ENCODE measurements at regions not wholly inside any gene's neighbourhood (a gene's known extent, or its start where the extent isn't known, plus 50 kb on each side); places are given as distances from the start of the nearest gene placed in this dataset.

DNA sequence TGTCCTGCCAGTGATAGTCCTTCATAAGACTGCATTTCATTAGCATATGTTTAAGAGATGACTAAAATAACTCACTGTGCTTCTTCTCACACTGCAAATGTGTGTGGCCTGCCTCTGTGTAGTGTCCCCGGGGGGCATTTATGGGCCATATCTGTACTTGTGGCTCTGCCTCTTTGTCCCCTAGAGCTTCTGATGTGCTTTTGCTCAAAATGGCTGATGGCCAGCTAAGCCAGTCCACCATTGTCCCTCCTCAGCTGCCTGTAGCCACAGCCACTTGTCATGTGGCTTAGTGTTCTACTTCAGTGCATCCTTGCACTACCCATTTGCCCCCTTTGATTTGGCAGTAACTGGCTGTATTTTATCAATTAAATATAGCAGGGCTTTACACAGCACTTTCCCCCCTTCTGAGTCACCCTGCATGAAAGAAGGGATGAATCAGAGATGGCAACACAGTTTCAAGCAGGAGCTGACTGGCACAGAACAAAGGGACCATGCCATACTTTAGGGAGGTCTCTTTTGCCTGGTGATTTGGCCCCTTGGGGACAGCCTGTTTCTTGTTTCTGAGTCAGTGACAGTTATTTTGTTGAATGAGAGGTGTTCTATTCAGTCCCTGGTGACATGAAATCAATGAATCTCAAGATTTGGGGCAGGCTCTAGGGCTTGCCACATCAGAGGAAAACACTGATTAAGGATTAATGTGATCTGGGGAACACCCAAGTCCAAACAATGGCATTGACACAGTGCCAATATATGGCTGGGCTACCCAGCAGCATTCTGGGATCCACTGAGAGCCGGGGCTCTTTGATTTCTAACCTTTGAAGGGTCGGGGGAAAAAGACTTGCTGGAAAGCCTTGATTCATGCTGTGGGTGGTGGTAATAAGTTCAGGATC is 245.5 kb downstream of the SMARCA2 start:
- Histone ChIP-seq H3K4me1 (ENCODE audit: control insufficient read depth, extremely low read depth, insufficient read depth, low read length) (no peaks in the 10 kb centered on the region), H3K9me1 (replicated peaks; ENCODE audit: control insufficient read depth, extremely low read depth, insufficient read depth, low read length) (no peaks in the 10 kb centered on the region), H3K9ac (replicated peaks; ENCODE audit: extremely low read depth, insufficient read depth, low read length) (no peak overlapping the region), H3K27me3 (ENCODE audit: control insufficient read depth in 2 of 2, insufficient read depth in 2 of 2, low read length in 2 of 2) (no peaks in the 10 kb centered on the region), H3K36me3 (ENCODE audit: control insufficient read depth in 2 of 2, extremely low read depth in 1 of 2, insufficient read depth in 2 of 2, low read length in 2 of 2) (no peaks in the 10 kb centered on the region), H3K79me2 (ENCODE audit: control insufficient read depth, insufficient read depth, low read length) (no peaks in the 10 kb centered on the region), H3K4me3 (replicated peaks in 1 of 3; ENCODE audit: insufficient read depth in 1 of 3, low read depth in 1 of 3, low read length in 3 of 3) (no peak overlapping the region), H3K4me2 (ENCODE audit: insufficient read depth, low read length) (no peak overlapping the region), H4K20me1 (replicated peaks; ENCODE audit: control insufficient read depth, extremely low read depth, insufficient read depth, low read length) (no peaks in the 10 kb centered on the region), H3K9me3 (replicated peaks; ENCODE audit: control insufficient read depth, insufficient read depth, low read length) (no peaks in the 10 kb centered on the region), H2AFZ (ENCODE audit: low read depth, low read length) (peak overlapping the region; percentile 31), H3K27ac (ENCODE audit: insufficient read depth, low read depth, low read length) (no peak overlapping the region)
- dilution Hi-C loops (cut with MboI; ENCODE audit: extremely low pct_ligation_motif_present, low sequenced_read_pairs) (no loop called here), intact Hi-C loops (cut with micrococcal nuclease) (no loop called here)
- BruUV-seq (replicated peaks): no TSS peak
- DNase-seq (ENCODE audit: low read depth, low spot score) (peak; percentile 10), FAIRE-seq (no peak)
- peak; percentile 66 for TF ChIP-seq FOS (IDR thresholded peaks at IDR 0.05; ENCODE audit: borderline replicate concordance, insufficient read depth, low read length)
- TF ChIP-seq POLR2A (IDR thresholded peaks at IDR 0.05; ENCODE audit: low read depth, low read length): no peak
- CTCF ChIA-PET: no interaction called here
- POLR2A ChIA-PET: no interaction called here

DNA sequence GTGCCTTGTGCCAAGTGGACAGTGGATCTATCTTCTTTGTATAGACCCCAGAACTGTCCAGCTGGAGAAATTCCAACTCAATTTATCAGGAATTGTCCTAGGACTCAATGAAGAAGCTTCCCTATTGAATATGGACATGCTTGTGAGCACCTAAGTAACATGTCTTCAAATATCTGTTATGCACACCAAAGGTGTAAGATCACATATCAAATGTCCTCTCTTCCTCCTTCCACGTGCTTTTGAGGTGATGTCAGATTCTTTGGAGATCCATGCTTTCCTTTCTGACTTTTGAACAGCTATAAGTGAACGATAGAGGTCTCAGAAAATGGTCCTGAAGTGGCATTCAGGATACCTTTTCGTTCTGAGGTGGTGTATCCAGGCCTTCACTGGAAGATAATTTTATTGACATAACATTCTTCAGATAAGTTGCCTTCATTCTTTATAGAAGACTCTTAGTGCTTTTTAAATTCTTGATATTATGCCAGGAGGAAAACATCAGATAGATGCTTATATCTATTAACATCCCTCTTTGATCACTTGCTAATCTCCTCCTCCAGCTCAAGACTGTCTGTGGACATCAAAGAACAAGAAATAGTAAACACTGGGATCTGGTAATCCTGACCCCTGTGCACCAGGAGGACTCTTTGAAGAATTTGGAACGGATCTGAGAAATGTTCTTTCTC is 246.4 kb downstream of the SMARCA2 start:
- POLR2A ChIA-PET: no interaction called here
- no peak overlapping the region for H3K9ac ChIP-seq (replicated peaks; ENCODE audit: extremely low read depth, insufficient read depth, low read length)

More for the DNA sequence above, 246.4 kb downstream of the SMARCA2 start:
- DNase-seq (ENCODE audit: low read depth, low spot score) (no peak), FAIRE-seq (no peak)
- H3K9me3 ChIP-seq (replicated peaks; ENCODE audit: control insufficient read depth, insufficient read depth, low read length): no peaks in the 10 kb centered on the region
- no peaks in the 10 kb centered on the region for H3K27me3 ChIP-seq (ENCODE audit: control insufficient read depth in 2 of 2, insufficient read depth in 2 of 2, low read length in 2 of 2)
- dilution Hi-C loops (cut with MboI; ENCODE audit: extremely low pct_ligation_motif_present, low sequenced_read_pairs) (no loop called here), intact Hi-C loops (cut with micrococcal nuclease) (no loop called here)
- CTCF ChIA-PET: no interaction called here
- no peak overlapping the region for H2AFZ ChIP-seq (ENCODE audit: low read depth, low read length)
- no peaks in the 10 kb centered on the region for H3K79me2 ChIP-seq (ENCODE audit: control insufficient read depth, insufficient read depth, low read length)
- no peaks in the 10 kb centered on the region for H3K36me3 ChIP-seq (ENCODE audit: control insufficient read depth in 2 of 2, extremely low read depth in 1 of 2, insufficient read depth in 2 of 2, low read length in 2 of 2)
- BruUV-seq (replicated peaks): no TSS peak
- TF ChIP-seq POLR2AphosphoS5 (IDR thresholded peaks at IDR 0.05; ENCODE audit: insufficient read depth, low read depth, low read length) (no peak), GATA2 (IDR thresholded peaks at IDR 0.05; ENCODE audit: insufficient read depth, insufficient read length, low read depth, low read length) (no peak), POLR2A (IDR thresholded peaks at IDR 0.05; ENCODE audit: low read depth, low read length) (no peak), MYC (IDR thresholded peaks at IDR 0.05; ENCODE audit: low read depth, low read length) (no peak), EZH2 (IDR thresholded peaks at IDR 0.05; ENCODE audit: borderline replicate concordance, low read depth, low read length, severe bottlenecking) (no peak), JUN (IDR thresholded peaks at IDR 0.05; ENCODE audit: borderline replicate concordance, insufficient read depth, insufficient read length, low read depth) (no peak), FOS (IDR thresholded peaks at IDR 0.05; ENCODE audit: borderline replicate concordance, insufficient read depth, low read length) (no peak)
- TF ChIP-seq, protein P1, sequence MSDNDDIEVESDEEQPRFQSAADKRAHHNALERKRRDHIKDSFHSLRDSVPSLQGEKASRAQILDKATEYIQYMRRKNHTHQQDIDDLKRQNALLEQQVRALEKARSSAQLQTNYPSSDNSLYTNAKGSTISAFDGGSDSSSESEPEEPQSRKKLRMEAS (IDR thresholded peaks at IDR 0.05; ENCODE audit: insufficient read depth, insufficient read length): no peak
- TF ChIP-seq, protein P2, sequence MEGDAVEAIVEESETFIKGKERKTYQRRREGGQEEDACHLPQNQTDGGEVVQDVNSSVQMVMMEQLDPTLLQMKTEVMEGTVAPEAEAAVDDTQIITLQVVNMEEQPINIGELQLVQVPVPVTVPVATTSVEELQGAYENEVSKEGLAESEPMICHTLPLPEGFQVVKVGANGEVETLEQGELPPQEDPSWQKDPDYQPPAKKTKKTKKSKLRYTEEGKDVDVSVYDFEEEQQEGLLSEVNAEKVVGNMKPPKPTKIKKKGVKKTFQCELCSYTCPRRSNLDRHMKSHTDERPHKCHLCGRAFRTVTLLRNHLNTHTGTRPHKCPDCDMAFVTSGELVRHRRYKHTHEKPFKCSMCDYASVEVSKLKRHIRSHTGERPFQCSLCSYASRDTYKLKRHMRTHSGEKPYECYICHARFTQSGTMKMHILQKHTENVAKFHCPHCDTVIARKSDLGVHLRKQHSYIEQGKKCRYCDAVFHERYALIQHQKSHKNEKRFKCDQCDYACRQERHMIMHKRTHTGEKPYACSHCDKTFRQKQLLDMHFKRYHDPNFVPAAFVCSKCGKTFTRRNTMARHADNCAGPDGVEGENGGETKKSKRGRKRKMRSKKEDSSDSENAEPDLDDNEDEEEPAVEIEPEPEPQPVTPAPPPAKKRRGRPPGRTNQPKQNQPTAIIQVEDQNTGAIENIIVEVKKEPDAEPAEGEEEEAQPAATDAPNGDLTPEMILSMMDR (IDR thresholded peaks at IDR 0.05; ENCODE audit: extremely low read depth in 1 of 2, insufficient read depth in 1 of 2, low read depth in 1 of 2, low read length in 2 of 2): no peak
- no peaks in the 10 kb centered on the region for H4K20me1 ChIP-seq (replicated peaks; ENCODE audit: control insufficient read depth, extremely low read depth, insufficient read depth, low read length)
- H3K9me1 ChIP-seq (replicated peaks; ENCODE audit: control insufficient read depth, extremely low read depth, insufficient read depth, low read length): no peaks in the 10 kb centered on the region
- no peaks in the 10 kb centered on the region for H3K4me1 ChIP-seq (ENCODE audit: control insufficient read depth, extremely low read depth, insufficient read depth, low read length)
- H3K27ac ChIP-seq (ENCODE audit: insufficient read depth, low read depth, low read length): no peak overlapping the region
- no peak overlapping the region for H3K4me2 ChIP-seq (ENCODE audit: insufficient read depth, low read length)
- no peak overlapping the region for H3K4me3 ChIP-seq (replicated peaks in 1 of 3; ENCODE audit: insufficient read depth in 1 of 3, low read depth in 1 of 3, low read length in 3 of 3)
